GM12873 (cell line): ENCODE measurements at regions not wholly inside any gene's neighbourhood (a gene's known extent, or its start where the extent isn't known, plus 50 kb on each side); places are given as distances from the start of the nearest gene placed in this dataset.

Experiments
- CTCF ChIP-seq: IDR thresholded peaks from 2 replicates; pipeline ENCODE4 v1.5.1; 2012; ENCODE audit warnings: low read depth, mild to moderate bottlenecking, moderate library complexity, low read length, control low read depth; ENCODE audit not compliant: insufficient read depth; ENCODE audit errors: missing control alignments

DNA sequence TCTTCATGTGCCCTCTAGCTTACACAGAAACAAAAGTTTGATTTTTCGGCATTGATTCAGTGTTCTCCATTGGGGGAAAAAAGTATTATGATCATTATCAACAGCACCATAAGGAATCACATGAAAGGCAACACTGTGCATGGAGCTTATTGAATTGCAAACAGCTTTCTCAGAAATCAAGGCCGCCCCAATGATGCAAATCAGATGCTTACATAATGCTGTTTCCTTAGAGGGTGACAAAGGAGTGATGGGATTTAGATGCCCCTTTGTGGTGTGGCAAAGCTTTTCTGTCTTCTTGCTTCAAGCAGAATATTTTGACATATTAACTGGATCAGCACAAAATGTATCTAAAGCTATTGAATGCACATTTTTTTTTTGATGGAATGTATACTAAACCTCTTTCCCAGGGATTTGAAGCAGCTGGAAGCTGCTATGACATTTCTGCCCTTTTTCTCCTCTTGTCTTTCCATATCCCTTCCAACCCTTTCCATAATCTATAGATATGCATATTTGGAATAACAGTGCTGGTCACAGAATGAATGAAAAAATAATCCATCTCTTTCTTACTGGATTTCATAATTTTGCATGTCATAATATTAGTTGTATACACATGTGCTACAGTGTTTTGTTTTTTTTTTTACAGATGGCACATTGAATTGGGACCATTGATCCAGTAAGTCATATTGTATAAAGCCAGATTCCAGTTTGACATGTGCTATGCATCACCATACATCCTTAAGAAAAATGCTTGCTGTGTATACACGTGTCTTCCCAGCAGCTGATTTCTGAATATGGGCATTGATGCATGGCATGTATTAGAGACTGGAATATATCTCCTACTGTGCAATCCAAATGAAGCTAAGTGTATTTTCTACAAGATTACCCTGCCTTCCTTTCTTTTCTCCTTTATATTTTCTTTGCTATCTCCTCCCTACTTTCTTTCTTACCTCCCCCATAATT lies 259.7 kb upstream of the DCN start:
- TF ChIP-seq CTCF, result no peak

- no peak for TF ChIP-seq CTCF
These were observed 258.6 kb upstream of the DCN start for GRCh38 chr12:91441246-91441645.

- no peak for TF ChIP-seq CTCF
These were observed 251.5 kb upstream of the DCN start for GRCh38 chr12:91434081-91434480.

DNA sequence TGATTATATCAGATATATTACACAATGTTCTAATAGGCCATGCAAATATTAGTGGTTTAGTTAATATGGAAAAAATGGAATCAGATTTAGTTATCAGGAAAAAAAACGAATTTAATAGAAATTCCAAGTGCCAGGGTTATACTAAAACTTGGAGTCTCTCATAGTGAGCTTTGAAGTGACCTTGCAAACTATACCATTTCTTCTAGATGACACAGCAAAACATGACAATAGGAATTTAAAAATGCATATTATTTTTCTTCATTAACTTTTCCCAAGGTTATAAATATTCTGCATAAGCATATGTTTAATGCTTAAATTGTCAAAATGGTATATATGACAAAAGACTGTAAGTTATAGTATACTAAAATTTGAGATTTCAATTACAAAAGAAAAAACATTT lies 250.1 kb upstream of the DCN start:
- TF ChIP-seq CTCF, result no peak

DNA sequence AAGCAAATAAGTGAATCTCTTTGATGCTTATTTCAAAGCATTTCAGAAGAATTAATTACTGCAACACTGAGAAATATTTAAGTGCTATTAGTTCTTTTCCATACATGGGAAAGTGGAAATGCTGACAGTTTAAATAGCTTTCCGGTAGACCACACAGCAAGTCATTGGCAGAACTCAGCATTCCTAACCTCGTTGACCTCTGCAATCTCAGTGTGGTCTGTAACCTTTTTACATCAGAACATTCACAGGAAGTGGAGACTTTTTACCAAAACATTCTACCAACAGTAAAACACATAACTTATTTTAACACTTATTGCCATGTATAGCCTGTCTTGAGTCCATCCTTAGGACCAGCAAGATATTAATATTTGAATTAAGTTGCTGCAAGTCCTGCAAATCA lies 249.5 kb upstream of the DCN start:
- no peak for TF ChIP-seq CTCF

DNA sequence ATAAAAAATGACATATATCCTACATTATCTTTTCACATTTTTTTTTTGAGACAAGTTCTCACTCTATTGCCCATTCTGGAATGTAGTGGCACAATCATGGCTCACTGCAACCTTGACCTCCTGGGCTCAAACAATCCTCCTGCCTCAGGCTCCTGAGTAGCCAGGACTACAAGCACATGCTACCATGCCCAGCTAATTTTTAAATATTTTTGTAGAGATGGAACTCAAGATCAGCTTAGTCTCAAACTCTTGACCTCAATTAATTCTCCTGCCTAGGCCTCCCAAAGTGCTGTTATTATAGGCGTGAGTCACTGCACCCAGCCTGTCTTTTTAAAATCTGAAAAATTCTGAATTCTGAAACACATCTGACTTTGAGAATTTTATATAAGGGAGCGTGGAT lies 241.9 kb upstream of the DCN start:
- TF ChIP-seq CTCF, result no peak

DNA sequence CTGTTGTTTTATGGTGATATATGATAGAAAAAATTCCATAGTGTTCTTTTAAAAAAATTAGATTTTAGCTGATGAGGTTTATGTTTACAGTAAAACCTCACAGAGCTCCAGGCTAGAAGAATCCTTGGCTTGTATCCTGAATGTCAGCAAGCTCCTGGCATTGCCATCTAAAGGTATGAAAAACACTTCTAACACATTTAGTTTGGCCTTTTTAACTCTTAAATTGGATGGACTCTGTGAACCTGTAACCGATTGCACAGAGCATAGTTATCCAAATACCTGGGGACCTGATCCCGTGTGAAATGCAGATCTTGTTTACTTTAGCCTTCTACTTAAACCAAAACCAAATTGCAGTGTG lies 241.1 kb upstream of the DCN start:
- TF ChIP-seq CTCF, result no peak
